Naive thymus-derived CD4-positive, alpha-beta T cell (primary cell): ENCODE measurements at regions not wholly inside any gene's neighbourhood (a gene's known extent, or its start where the extent isn't known, plus 50 kb on each side); places are given as distances from the start of the nearest gene placed in this dataset.
"Not testable (repeated sequence)": the region's sequence is repeated elsewhere in the genome, so short reads cannot be mapped to it uniquely, and the experiment has no call there.

Experiments used
- ATAC-seq: fragments of 150-1000 bp; cut with Tn5 transposase; 2 replicates; pipeline ENCODE4 v1.10.0; 2021; ENCODE audit warnings: mild to moderate bottlenecking, moderate library complexity
- CTCF ChIA-PET: fragments of 350-600 bp; sonication (Branson Sonifier 250); formaldehyde crosslinking; loops from one replicate; lab custom pipeline; 2021; ENCODE audit warnings: antibody characterized with exemption; lab: Charles Lee
- POLR2A ChIA-PET: fragments of 350-600 bp; sonication (Branson Sonifier 250); formaldehyde crosslinking; loops from one replicate; lab custom pipeline; 2021; ENCODE audit warnings: antibody characterized with exemption, inconsistent platforms; lab: Charles Lee
- DNase-seq, 9 donors: peaks; one replicate each; pipeline versions ENCODE4 v3.0.0 to v3.0.0-alpha.2; 2020 to 2022; ENCODE audit warnings: mixed read lengths in 1 of 9
- H3K27ac ChIP-seq: one replicate; pipeline ENCODE4 v1.7.0; 2013; ENCODE audit warnings: mild to moderate bottlenecking, low read depth, low read length, moderate library complexity
- H3K27me3 ChIP-seq, 2 donors: one replicate each; pipeline ENCODE4 v1.7.0; 2013; ENCODE audit warnings: low read length in 2 of 2, mild to moderate bottlenecking in 2 of 2, moderate library complexity in 2 of 2; ENCODE audit not compliant: control insufficient read depth in 2 of 2, insufficient read depth in 2 of 2
- H3K36me3 ChIP-seq, 3 experiments: 1 replicate in 2 of 3; 2 replicates in 1 of 3; pipeline ENCODE4 v1.7.0; 2013; ENCODE audit warnings: low read length in 3 of 3, mild to moderate bottlenecking in 3 of 3, moderate library complexity in 1 of 3; ENCODE audit not compliant: insufficient read depth in 3 of 3, control insufficient read depth in 2 of 3
- H3K4me1 ChIP-seq, 2 donors: one replicate each; pipeline ENCODE4 v1.7.0; 2013; ENCODE audit warnings: low read length in 2 of 2, mild to moderate bottlenecking in 2 of 2, moderate library complexity in 1 of 2; ENCODE audit not compliant: control insufficient read depth in 2 of 2, insufficient read depth in 2 of 2
- H3K4me3 ChIP-seq: 2 replicates; pipeline ENCODE4 v1.7.0; 2013; ENCODE audit warnings: mild to moderate bottlenecking, low read length
- H3K9me3 ChIP-seq, 3 experiments: 1 replicate in 2 of 3; 2 replicates in 1 of 3; pipeline ENCODE4 v1.7.0; 2013; ENCODE audit warnings: low read length in 3 of 3; ENCODE audit not compliant: control insufficient read depth in 2 of 3
- H3K27ac Mint-ChIP-seq, 9 donors: one replicate each; pipeline ENCODE4 v1.8.0; 2020 to 2022; ENCODE audit warnings: mixed read lengths in 9 of 9, mild to moderate bottlenecking in 8 of 9, moderate library complexity in 5 of 9, inconsistent platforms in 2 of 9
- H3K27me3 Mint-ChIP-seq, 5 donors: one replicate each; pipeline ENCODE4 v1.8.0; 2021 to 2022; ENCODE audit warnings: mixed read lengths in 5 of 5, mild to moderate bottlenecking in 1 of 5
- H3K36me3 Mint-ChIP-seq, 5 donors: one replicate each; pipeline ENCODE4 v1.8.0; 2020 to 2022; ENCODE audit warnings: mixed read lengths in 5 of 5, mild to moderate bottlenecking in 3 of 5, inconsistent platforms in 1 of 5
- H3K4me1 Mint-ChIP-seq, 7 donors: one replicate each; pipeline ENCODE4 v1.8.0; 2020 to 2022; ENCODE audit warnings: mixed read lengths in 7 of 7, mild to moderate bottlenecking in 3 of 7, inconsistent platforms in 1 of 7
- H3K4me3 Mint-ChIP-seq, 10 donors: one replicate each; pipeline ENCODE4 v1.8.0; 2020 to 2022; ENCODE audit warnings: mild to moderate bottlenecking in 10 of 10, mixed read lengths in 10 of 10, moderate library complexity in 6 of 10, inconsistent platforms in 2 of 10
- H3K9me3 Mint-ChIP-seq, 11 donors: one replicate each; pipeline ENCODE4 v1.8.0; 2020 to 2022; ENCODE audit warnings: mixed read lengths in 11 of 11, mild to moderate bottlenecking in 4 of 11, inconsistent platforms in 1 of 11, moderate library complexity in 1 of 11
- intact Hi-C, 2 donors: fragments of 100-400 bp; cut with micrococcal nuclease; formaldehyde crosslinking; loops; one replicate each; pipeline ENCODE4 v1.15.1; 2023

DNA sequence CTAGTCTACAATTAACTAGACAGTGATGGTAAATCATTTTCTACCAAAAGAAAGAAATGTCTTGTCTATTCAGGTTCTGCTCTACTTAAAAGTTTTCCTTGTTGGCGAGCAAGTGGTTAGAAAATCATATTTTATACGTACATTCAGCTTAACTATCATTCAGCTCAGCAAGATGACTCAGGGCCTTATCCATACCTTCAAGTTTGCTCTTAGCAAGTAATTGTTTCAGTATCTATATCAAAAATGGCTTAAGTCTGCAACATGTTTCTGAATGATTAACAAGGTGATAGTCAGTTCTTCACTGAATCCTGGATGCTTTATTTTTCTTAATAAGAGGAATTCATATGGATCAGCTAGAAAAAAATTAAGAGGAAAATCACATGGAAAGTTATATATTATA is 90.8 kb upstream of the TP53BP2 start:
- H3K9me3 Mint-ChIP-seq, DNase-seq, H3K27me3 ChIP-seq, intact Hi-C loops, H3K4me1 ChIP-seq, H3K27me3 Mint-ChIP-seq, ATAC-seq, H3K36me3 Mint-ChIP-seq, H3K4me3 ChIP-seq, H3K27ac ChIP-seq, CTCF ChIA-PET, H3K4me3 Mint-ChIP-seq, H3K27ac Mint-ChIP-seq, POLR2A ChIA-PET, H3K4me1 Mint-ChIP-seq, H3K9me3 ChIP-seq, H3K36me3 ChIP-seq: not testable (repeated sequence)

DNA sequence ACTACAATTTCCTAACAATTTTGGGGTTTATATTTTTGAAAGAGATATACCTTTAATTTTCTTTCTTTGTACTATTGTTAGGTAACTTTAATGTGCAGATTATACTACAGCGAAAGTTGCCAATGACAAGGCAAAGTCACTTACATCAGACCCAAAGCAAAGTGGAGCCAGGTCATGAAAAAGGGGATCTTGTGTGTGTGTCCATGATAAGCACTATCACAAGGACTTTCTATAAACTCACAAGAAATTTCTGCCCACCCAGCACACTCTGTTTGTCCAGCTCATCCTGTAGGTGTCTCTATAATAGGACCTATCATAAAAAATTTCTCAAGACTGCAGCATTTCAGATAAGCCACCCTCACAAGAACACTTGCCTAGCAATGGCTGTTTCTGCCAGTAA is 85.7 kb upstream of the TP53BP2 start:
- intact Hi-C loops, H3K4me1 ChIP-seq, H3K9me3 ChIP-seq, H3K4me3 ChIP-seq, ATAC-seq, H3K36me3 Mint-ChIP-seq, DNase-seq, CTCF ChIA-PET, H3K27ac Mint-ChIP-seq, H3K4me1 Mint-ChIP-seq, H3K27me3 ChIP-seq, H3K4me3 Mint-ChIP-seq, H3K9me3 Mint-ChIP-seq, POLR2A ChIA-PET, H3K36me3 ChIP-seq, H3K27ac ChIP-seq, H3K27me3 Mint-ChIP-seq: not testable (repeated sequence)

DNA sequence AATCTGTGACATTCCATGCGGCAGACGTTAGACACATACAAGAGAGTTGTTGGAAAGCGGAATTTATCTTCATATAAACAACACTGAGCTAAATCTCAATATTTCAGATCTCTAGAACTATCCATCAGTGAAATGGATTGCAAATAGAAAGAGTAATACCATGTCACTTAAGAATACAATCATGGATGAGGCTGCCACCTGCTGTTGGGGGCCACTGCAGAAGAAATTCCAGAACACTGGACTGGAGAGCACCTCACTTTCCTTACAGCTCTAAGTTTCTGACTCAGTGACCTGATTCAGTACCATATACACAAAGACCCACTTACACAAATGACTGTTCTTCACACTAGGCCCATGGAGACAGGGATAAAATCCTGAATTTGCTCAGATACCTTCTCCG is 75.1 kb upstream of the TP53BP2 start:
- ATAC-seq, H3K36me3 ChIP-seq, H3K9me3 ChIP-seq, POLR2A ChIA-PET, H3K4me3 ChIP-seq, H3K27ac ChIP-seq, CTCF ChIA-PET, H3K9me3 Mint-ChIP-seq, intact Hi-C loops, H3K27me3 Mint-ChIP-seq, H3K4me3 Mint-ChIP-seq, H3K4me1 ChIP-seq, H3K4me1 Mint-ChIP-seq, H3K36me3 Mint-ChIP-seq, H3K27me3 ChIP-seq, H3K27ac Mint-ChIP-seq: not testable (repeated sequence)
- peak in 2 of 9 donors; percentile 6 to 16 for DNase-seq

DNA sequence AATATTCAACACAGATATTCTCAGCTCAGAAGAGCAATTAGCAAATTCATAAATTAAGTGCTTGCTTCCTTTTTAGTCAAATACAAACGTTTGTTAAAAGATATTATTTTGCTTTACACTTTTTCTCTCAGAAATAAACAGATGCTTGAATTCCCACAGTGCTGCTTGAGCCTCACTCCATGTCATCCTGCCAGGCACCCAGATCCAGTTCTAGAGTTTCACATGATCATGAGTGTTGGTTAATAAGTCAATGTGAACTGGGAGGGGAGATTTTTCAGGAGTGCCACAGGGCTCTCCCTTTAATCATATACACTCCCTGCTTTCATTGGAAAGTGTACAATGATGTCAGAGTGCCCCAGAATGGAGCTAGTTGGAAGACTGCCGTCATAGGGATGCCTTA is 69.7 kb upstream of the TP53BP2 start:
- H3K9me3 Mint-ChIP-seq, H3K4me3 Mint-ChIP-seq, CTCF ChIA-PET, DNase-seq, POLR2A ChIA-PET, ATAC-seq, H3K9me3 ChIP-seq, H3K27ac ChIP-seq, H3K27me3 ChIP-seq, H3K36me3 ChIP-seq, intact Hi-C loops, H3K27me3 Mint-ChIP-seq, H3K27ac Mint-ChIP-seq, H3K4me1 ChIP-seq, H3K4me1 Mint-ChIP-seq, H3K4me3 ChIP-seq, H3K36me3 Mint-ChIP-seq: not testable (repeated sequence)

DNA sequence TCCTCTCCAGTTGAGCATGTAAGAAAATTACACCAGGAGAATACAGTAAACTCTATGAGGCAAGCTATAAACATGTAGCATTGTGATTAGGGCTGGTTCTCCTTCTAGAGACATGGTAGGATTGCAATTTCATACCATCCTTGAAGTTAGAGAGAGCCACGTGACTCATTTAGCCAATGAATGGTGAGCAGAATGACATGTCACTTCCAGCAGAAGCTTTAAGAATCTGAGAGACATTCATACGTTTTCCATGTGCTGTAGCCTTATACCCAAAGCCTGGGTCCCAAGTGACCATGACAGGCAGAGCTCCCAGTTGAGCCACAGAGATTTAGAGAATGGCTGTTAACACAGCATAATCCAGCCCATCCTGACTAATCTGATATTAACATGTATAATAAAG is 68.0 kb upstream of the TP53BP2 start:
- H3K27me3 Mint-ChIP-seq, H3K36me3 ChIP-seq, intact Hi-C loops, H3K4me3 Mint-ChIP-seq, H3K9me3 Mint-ChIP-seq, H3K27me3 ChIP-seq, H3K36me3 Mint-ChIP-seq, H3K4me1 Mint-ChIP-seq, H3K27ac ChIP-seq, POLR2A ChIA-PET, H3K9me3 ChIP-seq, DNase-seq, H3K4me1 ChIP-seq, H3K4me3 ChIP-seq, ATAC-seq, CTCF ChIA-PET, H3K27ac Mint-ChIP-seq: not testable (repeated sequence)

DNA sequence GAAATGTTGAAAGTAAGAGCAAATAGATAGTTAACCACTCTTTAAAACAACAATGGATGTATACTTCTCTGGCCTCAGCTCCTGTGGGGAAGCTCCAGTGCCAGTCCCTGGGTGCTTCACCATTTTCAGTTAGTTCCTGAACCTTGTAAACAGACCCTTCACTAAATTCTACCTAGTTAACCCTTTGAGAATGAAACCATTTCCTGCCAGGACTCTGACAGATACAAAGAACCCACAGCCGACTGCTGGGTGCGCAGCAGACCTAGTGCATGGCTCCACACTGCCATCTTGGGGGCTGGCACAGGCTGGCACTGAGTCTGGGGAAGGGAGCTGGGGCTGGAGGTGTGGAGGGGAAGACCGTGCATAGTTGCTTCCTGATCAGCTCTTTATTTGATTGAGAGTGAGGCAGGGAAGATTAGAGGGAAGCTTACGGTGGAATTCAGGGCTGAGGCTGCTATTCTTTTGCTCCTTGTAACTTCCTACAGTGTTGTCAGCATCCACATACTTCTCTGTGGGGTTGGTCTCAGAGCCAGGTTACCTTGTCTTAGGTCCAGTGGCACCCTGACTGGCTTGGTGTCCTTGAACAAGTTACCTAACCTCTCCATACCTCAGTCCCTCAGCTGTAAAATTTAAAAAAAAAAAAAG is 62.3 kb upstream of the TP53BP2 start:
- H3K36me3 Mint-ChIP-seq, H3K27me3 Mint-ChIP-seq, H3K36me3 ChIP-seq, H3K4me1 Mint-ChIP-seq, H3K27me3 ChIP-seq, ATAC-seq, H3K27ac ChIP-seq, H3K9me3 ChIP-seq, H3K9me3 Mint-ChIP-seq, POLR2A ChIA-PET, H3K4me1 ChIP-seq, H3K4me3 ChIP-seq: not testable (repeated sequence)
- Mint-ChIP-seq H3K27ac (peak overlapping the region in 3 of 9 donors; percentile 29 to 80 (median 55)), H3K4me3 (peak overlapping the region in 1 of 10 donors; percentile 59)
- CTCF ChIA-PET, result interaction anchor here (0.7 kb wide), 1 partner anchor 1516 kb away, joined by 4 read pairs; no protein-coding TSS in a partner anchor
- intact Hi-C loops, result loop anchor here in 1 of 2 donors (5.0 kb wide), 2 partner anchors 96 to 211 kb away; no protein-coding TSS in a partner anchor
- DNase-seq, result peak in 7 of 9 donors; percentile 19 to 61 (median 54)

DNA sequence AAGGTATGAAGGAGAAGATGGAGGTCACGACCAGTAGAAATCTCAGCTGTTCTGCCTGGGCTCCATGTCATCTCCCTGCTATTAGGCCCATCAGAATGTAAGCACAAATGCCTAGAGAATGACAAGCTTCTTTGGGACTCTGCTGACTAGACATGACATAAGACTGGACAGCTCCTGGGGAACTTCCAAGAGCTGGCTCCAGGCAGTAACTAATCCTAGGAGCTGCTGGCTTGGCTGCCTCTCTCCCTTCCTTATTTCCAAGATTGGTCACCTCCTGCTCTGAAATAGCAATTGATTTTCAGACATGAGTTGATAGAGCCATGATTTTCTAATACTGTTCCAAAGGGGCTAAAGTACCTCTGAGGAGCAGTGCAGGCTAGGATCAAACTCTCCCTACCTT is 57.5 kb upstream of the TP53BP2 start:
- intact Hi-C loops, POLR2A ChIA-PET, H3K4me3 Mint-ChIP-seq, H3K4me1 Mint-ChIP-seq, H3K27me3 Mint-ChIP-seq, H3K27ac ChIP-seq, H3K9me3 Mint-ChIP-seq, DNase-seq, ATAC-seq, H3K36me3 ChIP-seq, H3K9me3 ChIP-seq, H3K27ac Mint-ChIP-seq, H3K4me1 ChIP-seq, H3K4me3 ChIP-seq, H3K36me3 Mint-ChIP-seq, CTCF ChIA-PET, H3K27me3 ChIP-seq: not testable (repeated sequence)
